ENCODE measurements at regions not wholly inside any gene's neighbourhood (a gene's known extent, or its start where the extent isn't known, plus 50 kb on each side); places are given as distances from the start of the nearest gene placed in this dataset.

GRCh38 chr5:136689552-136689951 lies 324.2 kb upstream of the TRPC7 start:
- 41% methylated on average over 2 of the region's 2 CpGs for WGBS
- TF ChIP-seq POLR2A (IDR thresholded peaks at IDR 0.05): no peak
- no peak for TF ChIP-seq CTCF (IDR thresholded peaks at IDR 0.05)
- TF ChIP-seq POLR2AphosphoS5 (IDR thresholded peaks at IDR 0.05): no peak

GRCh38 chr5:136686192-136686872 lies 321.0 kb upstream of the TRPC7 start:
- Histone ChIP-seq H3K4me3 (no peak overlapping the region), H3K27ac (no peak overlapping the region), H3K4me1 (replicated peaks) (no peaks in the 10 kb centered on the region), H3K36me3 (no peaks in the 10 kb centered on the region), H3K9me3 (no peaks in the 10 kb centered on the region), H3K27me3 (replicated peaks; ENCODE audit: insufficient read depth) (no peaks in the 10 kb centered on the region)
- TF ChIP-seq CTCF (IDR thresholded peaks at IDR 0.05): peak in 1 of 4 experiments; percentile 31
- TF ChIP-seq POLR2AphosphoS5 (IDR thresholded peaks at IDR 0.05): no peak
- no peak for TF ChIP-seq POLR2A (IDR thresholded peaks at IDR 0.05)
- DNase-seq (ENCODE audit: low spot score): no peak
- 21% methylated on average over 1 of the region's 1 CpG for WGBS
- intact Hi-C loops (cut with DNase I): no loop called here

More at GRCh38 chr5:136689552-136689951, 324.2 kb upstream of the TRPC7 start:
- H3K9me3 ChIP-seq: no peaks in the 10 kb centered on the region
- no peaks in the 10 kb centered on the region for H3K4me1 ChIP-seq (replicated peaks)
- DNase-seq (ENCODE audit: low spot score): no peak
- no peaks in the 10 kb centered on the region for H3K36me3 ChIP-seq
- no peak overlapping the region for H3K4me3 ChIP-seq
- no peak overlapping the region for H3K27ac ChIP-seq
- H3K27me3 ChIP-seq (replicated peaks; ENCODE audit: insufficient read depth): no peaks in the 10 kb centered on the region
- intact Hi-C loops (cut with DNase I): no loop called here

DNA sequence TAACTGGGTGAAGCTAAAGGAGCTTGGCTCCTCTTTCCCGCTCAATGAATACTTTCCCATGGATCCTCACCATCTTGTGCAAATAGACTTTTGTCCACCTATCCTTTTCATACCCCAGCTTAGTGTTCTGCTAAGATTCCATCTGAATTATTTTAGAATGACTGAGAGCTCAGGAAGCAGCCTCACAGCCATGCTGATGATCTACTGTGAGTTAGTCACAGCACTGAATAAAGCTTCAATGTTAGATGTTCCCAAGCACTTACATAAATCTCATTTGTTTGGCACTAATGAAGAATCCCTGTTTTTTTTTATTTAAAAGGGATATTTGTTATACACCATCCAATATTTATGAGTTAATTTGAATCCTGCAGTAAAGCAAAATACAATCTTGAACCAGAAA lies 317.6 kb upstream of the TRPC7 start:
- H3K4me3 ChIP-seq: no peak overlapping the region
- DNase-seq (ENCODE audit: low spot score): no peak
- no peaks in the 10 kb centered on the region for H3K27me3 ChIP-seq (replicated peaks; ENCODE audit: insufficient read depth)
- no peaks in the 10 kb centered on the region for H3K4me1 ChIP-seq (replicated peaks)
- intact Hi-C loops (cut with DNase I): no loop called here
- no peak overlapping the region for H3K27ac ChIP-seq
- no peaks in the 10 kb centered on the region for H3K36me3 ChIP-seq
- 0% methylated on average over 1 of the region's 1 CpG for WGBS
- TF ChIP-seq POLR2A (IDR thresholded peaks at IDR 0.05): no peak
- no peak for TF ChIP-seq POLR2AphosphoS5 (IDR thresholded peaks at IDR 0.05)
- TF ChIP-seq CTCF (IDR thresholded peaks at IDR 0.05): no peak
- H3K9me3 ChIP-seq: no peaks in the 10 kb centered on the region

- no peaks in the 10 kb centered on the region for H3K4me1 ChIP-seq (replicated peaks)
- TF ChIP-seq CTCF (IDR thresholded peaks at IDR 0.05) (no peak), POLR2AphosphoS5 (IDR thresholded peaks at IDR 0.05) (no peak), POLR2A (IDR thresholded peaks at IDR 0.05) (no peak)
- no peak overlapping the region for H3K4me3 ChIP-seq
- no peaks in the 10 kb centered on the region for H3K9me3 ChIP-seq
- H3K36me3 ChIP-seq: no peaks in the 10 kb centered on the region
- no peaks in the 10 kb centered on the region for H3K27me3 ChIP-seq (replicated peaks; ENCODE audit: insufficient read depth)
- WGBS: 70% methylated on average over 9 of the region's 9 CpGs
- H3K27ac ChIP-seq: no peak overlapping the region
- intact Hi-C loops (cut with DNase I): no loop called here
- DNase-seq (ENCODE audit: low spot score): no peak
Measured at GRCh38 chr5:136679233-136679632, 313.9 kb upstream of the TRPC7 start.

- Histone ChIP-seq H3K4me1 (replicated peaks) (no peaks in the 10 kb centered on the region), H3K9me3 (no peaks in the 10 kb centered on the region), H3K27ac (no peak overlapping the region), H3K27me3 (replicated peaks; ENCODE audit: insufficient read depth) (no peaks in the 10 kb centered on the region), H3K4me3 (no peak overlapping the region), H3K36me3 (no peaks in the 10 kb centered on the region)
- no peak for DNase-seq (ENCODE audit: low spot score)
- TF ChIP-seq CTCF (IDR thresholded peaks at IDR 0.05) (no peak), POLR2A (IDR thresholded peaks at IDR 0.05) (no peak), POLR2AphosphoS5 (IDR thresholded peaks at IDR 0.05) (no peak)
- 85% methylated on average over 3 of the region's 3 CpGs for WGBS
- intact Hi-C loops (cut with DNase I): no loop called here
Measured at GRCh38 chr5:136677217-136677616, 311.9 kb upstream of the TRPC7 start.

Data from prostate gland (tissue), 2 donors.